ENCODE measurements at regions not wholly inside any gene's neighbourhood (a gene's known extent, or its start where the extent isn't known, plus 50 kb on each side); places are given as distances from the start of the nearest gene placed in this dataset.

GRCh38 chr1:59013276-59013927 is 229.6 kb upstream of the JUN start (continued):
- no peak for TF ChIP-seq NANOG (IDR thresholded peaks at IDR 0.05; ENCODE audit: insufficient read depth, low read depth, low read length, poor library complexity, severe bottlenecking)
- 0 out of 2 replicates have a peak, but pooled peaks have one; percentile 17 for TF ChIP-seq TAF1 (IDR thresholded peaks at IDR 0.05; ENCODE audit: low read depth, low read length)
- no peak; a peak in 1 of 4 replicates for TF ChIP-seq RAD21 (IDR thresholded peaks at IDR 0.05 in 1 of 2, conservative IDR thresholded peaks at IDR 0.05 in 1 of 2; ENCODE audit: low read depth in 2 of 2, low read length in 2 of 2)
- TF ChIP-seq TBP (IDR thresholded peaks at IDR 0.05; ENCODE audit: low read depth, low read length): no peak
- no peak for TF ChIP-seq BCL11A (IDR thresholded peaks at IDR 0.05; ENCODE audit: low read depth in 2 of 2, low read length in 2 of 2)
- TF ChIP-seq BACH1 (IDR thresholded peaks at IDR 0.05; ENCODE audit: low read length): 0 out of 2 replicates have a peak, but pooled peaks have one; percentile 3
- no peak for TF ChIP-seq JUND (IDR thresholded peaks at IDR 0.05; ENCODE audit: low read length)
- peak; percentile 79 for TF ChIP-seq ASH2L (IDR thresholded peaks at IDR 0.05; ENCODE audit: low read length)
- TF ChIP-seq SP1 (IDR thresholded peaks at IDR 0.05; ENCODE audit: low read depth, low read length): peak; percentile 17; the same call in 1 of the 2 replicates
- TF ChIP-seq CHD7 (IDR thresholded peaks at IDR 0.05; ENCODE audit: insufficient replicate concordance, low read length): no peak
- no peak for TF ChIP-seq ZNF274 (IDR thresholded peaks at IDR 0.05; ENCODE audit: borderline replicate concordance, extremely low read depth, low read length)

Data from H1 (cell line).